GM12872 (cell line): ENCODE measurements at regions not wholly inside any gene's neighbourhood (a gene's known extent, or its start where the extent isn't known, plus 50 kb on each side); places are given as distances from the start of the nearest gene placed in this dataset.

Source experiments
- TF ChIP-seq, protein P1 (sequence below): IDR thresholded peaks from 3 replicates; pipeline ENCODE4 v1.5.1; 2011; ENCODE audit warnings: low read depth, mild to moderate bottlenecking, low read length, moderate library complexity; ENCODE audit not compliant: insufficient read depth

DNA sequence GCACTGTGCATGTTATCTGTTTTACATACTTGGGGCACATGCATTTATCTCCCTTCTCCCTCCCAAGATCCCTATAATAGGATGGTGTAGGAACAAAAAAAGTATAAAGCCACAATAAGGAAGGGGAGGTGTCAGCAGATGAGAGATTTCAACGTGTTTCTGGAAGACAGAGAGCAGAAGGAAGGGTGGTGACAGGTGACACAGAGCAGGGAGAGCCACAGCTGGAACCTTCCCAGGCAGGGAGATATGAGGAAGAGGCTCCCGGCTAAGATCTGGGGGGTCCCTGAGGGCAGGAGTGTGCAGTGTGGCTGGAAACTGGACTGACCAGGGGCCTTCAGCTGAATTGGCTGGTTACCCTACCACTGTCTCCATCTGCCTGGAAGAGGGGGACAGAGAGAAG, 107.4 kb downstream of the BCOR start:
- TF ChIP-seq, protein P1, sequence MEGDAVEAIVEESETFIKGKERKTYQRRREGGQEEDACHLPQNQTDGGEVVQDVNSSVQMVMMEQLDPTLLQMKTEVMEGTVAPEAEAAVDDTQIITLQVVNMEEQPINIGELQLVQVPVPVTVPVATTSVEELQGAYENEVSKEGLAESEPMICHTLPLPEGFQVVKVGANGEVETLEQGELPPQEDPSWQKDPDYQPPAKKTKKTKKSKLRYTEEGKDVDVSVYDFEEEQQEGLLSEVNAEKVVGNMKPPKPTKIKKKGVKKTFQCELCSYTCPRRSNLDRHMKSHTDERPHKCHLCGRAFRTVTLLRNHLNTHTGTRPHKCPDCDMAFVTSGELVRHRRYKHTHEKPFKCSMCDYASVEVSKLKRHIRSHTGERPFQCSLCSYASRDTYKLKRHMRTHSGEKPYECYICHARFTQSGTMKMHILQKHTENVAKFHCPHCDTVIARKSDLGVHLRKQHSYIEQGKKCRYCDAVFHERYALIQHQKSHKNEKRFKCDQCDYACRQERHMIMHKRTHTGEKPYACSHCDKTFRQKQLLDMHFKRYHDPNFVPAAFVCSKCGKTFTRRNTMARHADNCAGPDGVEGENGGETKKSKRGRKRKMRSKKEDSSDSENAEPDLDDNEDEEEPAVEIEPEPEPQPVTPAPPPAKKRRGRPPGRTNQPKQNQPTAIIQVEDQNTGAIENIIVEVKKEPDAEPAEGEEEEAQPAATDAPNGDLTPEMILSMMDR = no peak

DNA sequence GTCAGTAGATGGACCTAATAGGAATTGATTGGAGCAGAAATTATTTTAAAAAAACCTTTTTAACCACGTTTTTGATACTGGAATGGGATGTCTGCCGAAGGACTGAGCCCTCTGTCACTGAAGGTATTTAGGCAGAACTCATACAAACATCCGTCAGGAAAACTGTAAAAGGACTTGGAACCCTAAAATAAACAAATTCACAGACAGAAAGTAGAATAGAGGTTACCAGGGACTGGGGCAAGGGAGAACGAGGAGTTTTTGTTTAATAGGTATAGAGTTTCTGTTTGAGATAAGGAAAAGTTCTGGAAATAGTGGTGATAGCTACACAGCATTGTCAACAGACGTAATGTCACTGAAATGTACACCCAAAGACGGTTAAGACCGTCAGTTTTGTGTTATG, 105.5 kb downstream of the BCOR start:
- TF ChIP-seq, protein P1 = no peak

DNA sequence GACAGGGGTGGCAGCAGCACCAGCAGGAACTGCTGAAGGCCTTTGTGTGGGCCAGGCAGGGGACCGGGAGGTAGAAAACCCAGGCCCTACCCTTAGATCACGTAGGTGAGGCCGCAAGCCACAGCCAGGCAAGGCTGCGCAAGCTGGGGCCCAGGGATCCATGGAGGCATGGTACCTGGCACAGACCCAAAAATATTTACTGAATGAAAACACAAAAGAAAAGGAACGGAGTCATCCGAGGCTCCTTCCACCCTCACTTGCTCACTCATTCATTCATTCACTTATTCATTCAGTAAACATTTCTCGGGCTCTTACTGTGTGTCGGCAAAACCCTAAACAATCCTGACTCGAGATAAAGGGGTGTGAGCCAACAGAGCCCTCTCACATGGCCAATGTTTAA, 102.3 kb downstream of the BCOR start:
- TF ChIP-seq, protein P1 = no peak

DNA sequence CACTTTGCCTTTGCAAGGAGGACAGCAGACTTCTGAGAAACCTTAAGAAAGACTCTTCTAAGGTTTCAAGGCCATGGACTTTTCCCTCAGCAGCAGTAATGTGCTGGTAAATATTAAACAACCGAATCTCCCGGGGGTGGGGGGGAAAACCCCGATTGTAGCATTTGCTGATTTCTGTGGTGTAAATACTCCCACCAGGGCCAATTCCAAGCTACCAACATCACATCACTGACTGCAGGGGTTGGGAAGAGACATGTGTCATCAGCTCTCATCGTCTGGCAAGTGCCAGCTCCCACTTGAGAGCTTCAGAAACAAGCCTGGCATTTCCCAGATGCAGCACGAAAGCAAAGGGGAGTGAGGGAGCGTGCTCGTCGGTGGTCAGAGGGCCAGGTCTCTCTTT, 101.2 kb downstream of the BCOR start:
- TF ChIP-seq, protein P1 = no peak

DNA sequence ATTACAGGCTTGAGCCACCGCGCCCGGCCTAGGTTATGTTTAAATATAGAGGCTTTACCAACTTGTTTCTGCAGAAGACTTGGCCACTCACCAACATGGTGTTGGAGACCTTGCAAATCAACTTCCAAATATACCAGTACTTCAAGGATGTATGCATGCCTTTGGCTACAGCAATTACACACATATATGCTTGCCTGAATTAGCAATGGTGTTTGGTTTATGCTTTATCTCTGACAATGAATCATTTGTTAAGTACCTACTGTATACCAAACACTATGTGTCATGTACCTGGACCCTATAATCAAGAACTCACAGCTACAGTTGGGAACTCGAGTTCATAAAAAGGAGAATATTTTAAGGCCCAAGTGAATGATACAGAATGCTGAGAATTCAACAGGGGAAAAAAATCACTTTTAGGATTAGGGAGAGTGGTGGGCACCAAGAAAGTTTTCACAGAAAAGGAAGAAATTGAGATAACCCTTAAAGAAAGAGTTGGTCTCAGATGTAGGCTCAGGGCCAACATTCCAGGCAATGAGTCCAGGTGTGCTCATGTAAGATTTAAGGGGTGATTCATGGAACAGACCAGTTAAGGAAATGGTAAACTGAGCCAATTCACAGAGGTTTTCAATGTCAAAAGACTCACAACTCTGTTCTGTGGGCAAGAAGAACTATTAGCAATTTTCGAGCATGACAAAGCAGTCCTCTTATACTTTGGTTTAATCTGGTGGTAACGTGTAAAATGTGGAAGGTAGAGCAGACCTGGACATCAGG, 98.9 kb downstream of the BCOR start:
- TF ChIP-seq, protein P1 = no peak
